ENCODE measurements at regions not wholly inside any gene's neighbourhood (a gene's known extent, or its start where the extent isn't known, plus 50 kb on each side); places are given as distances from the start of the nearest gene placed in this dataset.

- Histone ChIP-seq H3K4me1 (replicated peaks in 1 of 2) (no peaks in the 10 kb centered on the region), H3K4me3 (no peak overlapping the region), H3K27me3 (no peaks in the 10 kb centered on the region), H3K9me3 (replicated peaks in 1 of 3) (peaks cover 0 to 6% (median 0%) of the 10 kb centered on the region in 3 donors), H3K27ac (no peak overlapping the region), H3K36me3 (replicated peaks in 1 of 2) (no peaks in the 10 kb centered on the region)
- TF ChIP-seq, protein P1, sequence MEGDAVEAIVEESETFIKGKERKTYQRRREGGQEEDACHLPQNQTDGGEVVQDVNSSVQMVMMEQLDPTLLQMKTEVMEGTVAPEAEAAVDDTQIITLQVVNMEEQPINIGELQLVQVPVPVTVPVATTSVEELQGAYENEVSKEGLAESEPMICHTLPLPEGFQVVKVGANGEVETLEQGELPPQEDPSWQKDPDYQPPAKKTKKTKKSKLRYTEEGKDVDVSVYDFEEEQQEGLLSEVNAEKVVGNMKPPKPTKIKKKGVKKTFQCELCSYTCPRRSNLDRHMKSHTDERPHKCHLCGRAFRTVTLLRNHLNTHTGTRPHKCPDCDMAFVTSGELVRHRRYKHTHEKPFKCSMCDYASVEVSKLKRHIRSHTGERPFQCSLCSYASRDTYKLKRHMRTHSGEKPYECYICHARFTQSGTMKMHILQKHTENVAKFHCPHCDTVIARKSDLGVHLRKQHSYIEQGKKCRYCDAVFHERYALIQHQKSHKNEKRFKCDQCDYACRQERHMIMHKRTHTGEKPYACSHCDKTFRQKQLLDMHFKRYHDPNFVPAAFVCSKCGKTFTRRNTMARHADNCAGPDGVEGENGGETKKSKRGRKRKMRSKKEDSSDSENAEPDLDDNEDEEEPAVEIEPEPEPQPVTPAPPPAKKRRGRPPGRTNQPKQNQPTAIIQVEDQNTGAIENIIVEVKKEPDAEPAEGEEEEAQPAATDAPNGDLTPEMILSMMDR (IDR thresholded peaks at IDR 0.05), result no peak
- no peak for TF ChIP-seq POLR2A (IDR thresholded peaks at IDR 0.05)
- no peak for DNase-seq
- intact Hi-C loops (cut with DNase I), result no loop called here
Observed at GRCh38 chr2:55986700-55987440, 63.3 kb upstream of the EFEMP1 start.

- no peaks in the 10 kb centered on the region for H3K4me1 ChIP-seq (replicated peaks in 1 of 2)
- no peaks in the 10 kb centered on the region for H3K27me3 ChIP-seq
- intact Hi-C loops (cut with DNase I), result no loop called here
- DNase-seq, result no peak
- no peak overlapping the region for H3K27ac ChIP-seq
- TF ChIP-seq, protein P1 (IDR thresholded peaks at IDR 0.05), result no peak
- no peak for TF ChIP-seq POLR2A (IDR thresholded peaks at IDR 0.05)
- H3K9me3 ChIP-seq (replicated peaks in 1 of 3), result peaks cover 0 to 6% (median 0%) of the 10 kb centered on the region in 3 donors
- 87 to 91% (median 90%) methylated on average over 7 of the region's 7 CpGs for WGBS, 4 donors
- no peaks in the 10 kb centered on the region for H3K36me3 ChIP-seq (replicated peaks in 1 of 2)
- H3K4me3 ChIP-seq, result no peak overlapping the region
Observed at GRCh38 chr2:55989405-55989804, 65.8 kb upstream of the EFEMP1 start.

GRCh38 chr2:55992455-55992854, 68.9 kb upstream of the EFEMP1 start:
- no peak overlapping the region for H3K4me3 ChIP-seq
- peaks cover 0 to 6% (median 0%) of the 10 kb centered on the region in 3 donors for H3K9me3 ChIP-seq (replicated peaks in 1 of 3)
- intact Hi-C loops (cut with DNase I), result no loop called here
- 31 to 47% (median 39%) methylated on average over 4 of the region's 4 CpGs for WGBS, 4 donors
- no peaks in the 10 kb centered on the region for H3K36me3 ChIP-seq (replicated peaks in 1 of 2)
- no peaks in the 10 kb centered on the region for H3K27me3 ChIP-seq
- H3K27ac ChIP-seq, result no peak overlapping the region
- TF ChIP-seq, protein P1 (IDR thresholded peaks at IDR 0.05), result no peak
- no peak for TF ChIP-seq POLR2A (IDR thresholded peaks at IDR 0.05)
- DNase-seq, result peak in 6 of 7 donors; percentile 10 to 55 (median 32)
- H3K4me1 ChIP-seq (replicated peaks in 1 of 2), result no peaks in the 10 kb centered on the region

GRCh38 chr2:55993685-55994084, 70.1 kb upstream of the EFEMP1 start:
- Histone ChIP-seq H3K4me3 (no peak overlapping the region), H3K9me3 (replicated peaks in 1 of 3) (peaks cover 0 to 6% (median 0%) of the 10 kb centered on the region in 3 donors), H3K27me3 (no peaks in the 10 kb centered on the region), H3K4me1 (replicated peaks in 1 of 2) (no peaks in the 10 kb centered on the region), H3K36me3 (replicated peaks in 1 of 2) (no peaks in the 10 kb centered on the region), H3K27ac (no peak overlapping the region)
- intact Hi-C loops (cut with DNase I), result no loop called here
- WGBS, 4 donors, result 84 to 89% (median 87%) methylated on average over 4 of the region's 4 CpGs
- DNase-seq, result no peak
- no peak for TF ChIP-seq POLR2A (IDR thresholded peaks at IDR 0.05)
- TF ChIP-seq, protein P1 (IDR thresholded peaks at IDR 0.05), result no peak

All from adrenal gland (tissue), 9 donors.